ENCODE measurements at regions not wholly inside any gene's neighbourhood (a gene's known extent, or its start where the extent isn't known, plus 50 kb on each side); places are given as distances from the start of the nearest gene placed in this dataset.

- H2BK15ac ChIP-seq (ENCODE audit: low read depth, poor library complexity, severe bottlenecking): no peak overlapping the region
- H2BK120ac ChIP-seq (ENCODE audit: low read depth, low read length): no peak overlapping the region
- WGBS: 51% methylated on average over 2 of the region's 4 CpGs
These were observed 138.3 kb upstream of the MYRIP start for GRCh38 chr3:39671116-39671515.

GRCh38 chr3:39671600-39671999, 137.8 kb upstream of the MYRIP start:
- Histone ChIP-seq H3K9me3 (ENCODE audit: control insufficient read depth, low read length) (no peaks in the 10 kb centered on the region), H3K9ac (ENCODE audit: low read length) (no peak overlapping the region), H4K91ac (ENCODE audit: low read length) (no peak overlapping the region), H2BK5ac (ENCODE audit: low read depth, low read length, poor library complexity, severe bottlenecking) (no peak overlapping the region), H3K4ac (ENCODE audit: low read depth in 1 of 2, low read length in 2 of 2) (no peak overlapping the region), H3K27ac (ENCODE audit: low read length, poor library complexity, severe bottlenecking) (no peak overlapping the region), H2AFZ (ENCODE audit: low read depth, low read length) (no peak overlapping the region), H4K8ac (ENCODE audit: low read length) (no peak overlapping the region), H3K36me3 (ENCODE audit: control insufficient read depth in 1 of 2, insufficient read depth in 2 of 2, low read depth in 1 of 2, low read length in 2 of 2) (no peaks in the 10 kb centered on the region), H3K14ac (ENCODE audit: low read length in 2 of 2) (no peak overlapping the region), H3K79me1 (replicated peaks; ENCODE audit: low read length, poor library complexity, severe bottlenecking) (no peaks in the 10 kb centered on the region), H3K27me3 (ENCODE audit: control insufficient read depth in 1 of 2, insufficient read depth in 1 of 2, low read length in 2 of 2) (peaks cover 0 to 6% of the 10 kb centered on the region in 2 experiments), H3K4me2 (ENCODE audit: low read length, poor library complexity, severe bottlenecking) (no peak overlapping the region), H2BK15ac (ENCODE audit: low read depth, poor library complexity, severe bottlenecking) (no peak overlapping the region), H3K23ac (ENCODE audit: low read length in 2 of 2) (no peak overlapping the region), H3K4me1 (ENCODE audit: control insufficient read depth, insufficient read depth, low read depth, low read length) (no peaks in the 10 kb centered on the region), H2BK120ac (ENCODE audit: low read depth, low read length) (no peak overlapping the region), H2BK12ac (ENCODE audit: low read length in 2 of 2) (no peak overlapping the region), H3K18ac (ENCODE audit: low read depth in 1 of 2, low read length in 2 of 2) (no peak overlapping the region), H3K4me3 (ENCODE audit: insufficient read depth in 1 of 2, low read depth in 1 of 2, low read length in 2 of 2) (no peak overlapping the region), H2AK5ac (ENCODE audit: low read length, severe bottlenecking) (no peak overlapping the region)
- no peak for DNase-seq
- WGBS: 53% methylated on average over 2 of the region's 2 CpGs

More at GRCh38 chr3:39671116-39671515, 138.3 kb upstream of the MYRIP start:
- H2AFZ ChIP-seq (ENCODE audit: low read depth, low read length): no peak overlapping the region
- no peak overlapping the region for H3K23ac ChIP-seq (ENCODE audit: low read length in 2 of 2)
- H3K4me3 ChIP-seq (ENCODE audit: insufficient read depth in 1 of 2, low read depth in 1 of 2, low read length in 2 of 2): no peak overlapping the region
- no peaks in the 10 kb centered on the region for H3K4me1 ChIP-seq (ENCODE audit: control insufficient read depth, insufficient read depth, low read depth, low read length)
- no peak overlapping the region for H3K4ac ChIP-seq (ENCODE audit: low read depth in 1 of 2, low read length in 2 of 2)
- no peak overlapping the region for H3K9ac ChIP-seq (ENCODE audit: low read length)
- H2AK5ac ChIP-seq (ENCODE audit: low read length, severe bottlenecking): no peak overlapping the region
- no peaks in the 10 kb centered on the region for H3K9me3 ChIP-seq (ENCODE audit: control insufficient read depth, low read length)
- no peak overlapping the region for H3K18ac ChIP-seq (ENCODE audit: low read depth in 1 of 2, low read length in 2 of 2)
- no peaks in the 10 kb centered on the region for H3K79me1 ChIP-seq (replicated peaks; ENCODE audit: low read length, poor library complexity, severe bottlenecking)
- no peaks in the 10 kb centered on the region for H3K36me3 ChIP-seq (ENCODE audit: control insufficient read depth in 1 of 2, insufficient read depth in 2 of 2, low read depth in 1 of 2, low read length in 2 of 2)
- peaks cover under 1 to 6% of the 10 kb centered on the region in 2 experiments for H3K27me3 ChIP-seq (ENCODE audit: control insufficient read depth in 1 of 2, insufficient read depth in 1 of 2, low read length in 2 of 2)
- DNase-seq: no peak
- no peak overlapping the region for H3K27ac ChIP-seq (ENCODE audit: low read length, poor library complexity, severe bottlenecking)
- no peak overlapping the region for H3K4me2 ChIP-seq (ENCODE audit: low read length, poor library complexity, severe bottlenecking)
- H3K14ac ChIP-seq (ENCODE audit: low read length in 2 of 2): no peak overlapping the region
- no peak overlapping the region for H4K8ac ChIP-seq (ENCODE audit: low read length)
- H4K91ac ChIP-seq (ENCODE audit: low read length): no peak overlapping the region
- no peak overlapping the region for H2BK12ac ChIP-seq (ENCODE audit: low read length in 2 of 2)
- H2BK5ac ChIP-seq (ENCODE audit: low read depth, low read length, poor library complexity, severe bottlenecking): no peak overlapping the region

- H3K4me2 ChIP-seq (ENCODE audit: low read length, poor library complexity, severe bottlenecking): no peak overlapping the region
- no peaks in the 10 kb centered on the region for H3K4me1 ChIP-seq (ENCODE audit: control insufficient read depth, insufficient read depth, low read depth, low read length)
- H3K79me1 ChIP-seq (replicated peaks; ENCODE audit: low read length, poor library complexity, severe bottlenecking): no peaks in the 10 kb centered on the region
- H3K4me3 ChIP-seq (ENCODE audit: insufficient read depth in 1 of 2, low read depth in 1 of 2, low read length in 2 of 2): no peak overlapping the region
- no peak overlapping the region for H2BK5ac ChIP-seq (ENCODE audit: low read depth, low read length, poor library complexity, severe bottlenecking)
- H2AK5ac ChIP-seq (ENCODE audit: low read length, severe bottlenecking): no peak overlapping the region
- 100% methylated on average over 1 of the region's 1 CpG for WGBS
- DNase-seq: no peak
- H2BK15ac ChIP-seq (ENCODE audit: low read depth, poor library complexity, severe bottlenecking): no peak overlapping the region
- H3K9ac ChIP-seq (ENCODE audit: low read length): no peak overlapping the region
- no peak overlapping the region for H3K18ac ChIP-seq (ENCODE audit: low read depth in 1 of 2, low read length in 2 of 2)
- no peak overlapping the region for H3K4ac ChIP-seq (ENCODE audit: low read depth in 1 of 2, low read length in 2 of 2)
- no peaks in the 10 kb centered on the region for H3K36me3 ChIP-seq (ENCODE audit: control insufficient read depth in 1 of 2, insufficient read depth in 2 of 2, low read depth in 1 of 2, low read length in 2 of 2)
- H4K8ac ChIP-seq (ENCODE audit: low read length): no peak overlapping the region
- H4K91ac ChIP-seq (ENCODE audit: low read length): no peak overlapping the region
- H3K23ac ChIP-seq (ENCODE audit: low read length in 2 of 2): no peak overlapping the region
- H2BK120ac ChIP-seq (ENCODE audit: low read depth, low read length): no peak overlapping the region
- H3K27me3 ChIP-seq (ENCODE audit: control insufficient read depth in 1 of 2, insufficient read depth in 1 of 2, low read length in 2 of 2): no peaks in the 10 kb centered on the region
- H2BK12ac ChIP-seq (ENCODE audit: low read length in 2 of 2): no peak overlapping the region
- no peaks in the 10 kb centered on the region for H3K9me3 ChIP-seq (ENCODE audit: control insufficient read depth, low read length)
- no peak overlapping the region for H2AFZ ChIP-seq (ENCODE audit: low read depth, low read length)
- no peak overlapping the region for H3K14ac ChIP-seq (ENCODE audit: low read length in 2 of 2)
- no peak overlapping the region for H3K27ac ChIP-seq (ENCODE audit: low read length, poor library complexity, severe bottlenecking)
These were observed 104.0 kb upstream of the MYRIP start for GRCh38 chr3:39705351-39705900.

- WGBS: 13% methylated on average over 5 of the region's 5 CpGs
- no peak overlapping the region for H2BK5ac ChIP-seq (ENCODE audit: low read depth, low read length, poor library complexity, severe bottlenecking)
These were observed 102.0 kb upstream of the MYRIP start for GRCh38 chr3:39707314-39707909.

More at GRCh38 chr3:39707314-39707909, 102.0 kb upstream of the MYRIP start:
- H3K9me3 ChIP-seq (ENCODE audit: control insufficient read depth, low read length): no peaks in the 10 kb centered on the region
- no peak overlapping the region for H3K27ac ChIP-seq (ENCODE audit: low read length, poor library complexity, severe bottlenecking)
- H3K4me3 ChIP-seq (ENCODE audit: insufficient read depth in 1 of 2, low read depth in 1 of 2, low read length in 2 of 2): no peak overlapping the region
- H3K18ac ChIP-seq (ENCODE audit: low read depth in 1 of 2, low read length in 2 of 2): no peak overlapping the region
- H2BK12ac ChIP-seq (ENCODE audit: low read length in 2 of 2): no peak overlapping the region
- no peak overlapping the region for H3K23ac ChIP-seq (ENCODE audit: low read length in 2 of 2)
- no peak overlapping the region for H4K8ac ChIP-seq (ENCODE audit: low read length)
- no peak overlapping the region for H4K91ac ChIP-seq (ENCODE audit: low read length)
- DNase-seq: peak; percentile 42
- no peaks in the 10 kb centered on the region for H3K36me3 ChIP-seq (ENCODE audit: control insufficient read depth in 1 of 2, insufficient read depth in 2 of 2, low read depth in 1 of 2, low read length in 2 of 2)
- no peak overlapping the region for H2AK5ac ChIP-seq (ENCODE audit: low read length, severe bottlenecking)
- no peak overlapping the region for H2BK15ac ChIP-seq (ENCODE audit: low read depth, poor library complexity, severe bottlenecking)
- no peaks in the 10 kb centered on the region for H3K4me1 ChIP-seq (ENCODE audit: control insufficient read depth, insufficient read depth, low read depth, low read length)
- no peaks in the 10 kb centered on the region for H3K79me1 ChIP-seq (replicated peaks; ENCODE audit: low read length, poor library complexity, severe bottlenecking)
- no peak overlapping the region for H3K14ac ChIP-seq (ENCODE audit: low read length in 2 of 2)
- H3K4me2 ChIP-seq (ENCODE audit: low read length, poor library complexity, severe bottlenecking): no peak overlapping the region
- H2AFZ ChIP-seq (ENCODE audit: low read depth, low read length): no peak overlapping the region
- no peaks in the 10 kb centered on the region for H3K27me3 ChIP-seq (ENCODE audit: control insufficient read depth in 1 of 2, insufficient read depth in 1 of 2, low read length in 2 of 2)
- no peak overlapping the region for H3K9ac ChIP-seq (ENCODE audit: low read length)
- H2BK120ac ChIP-seq (ENCODE audit: low read depth, low read length): no peak overlapping the region
- H3K4ac ChIP-seq (ENCODE audit: low read depth in 1 of 2, low read length in 2 of 2): no peak overlapping the region
